Astrocyte (in vitro differentiated cells and primary cell): ENCODE measurements at regions not wholly inside any gene's neighbourhood (a gene's known extent, or its start where the extent isn't known, plus 50 kb on each side); places are given as distances from the start of the nearest gene placed in this dataset.

Experiments used
- DNase-seq: peaks from one replicate; pipeline ENCODE4 v3.0.0-alpha.2; 2010; ENCODE audit warnings: low read depth
- FAIRE-seq: peaks from 2 replicates; lab custom pipeline; 2011; peaks lifted over from hg19 to GRCh38; lab: Jason Lieb, UNC
- H2AFZ ChIP-seq: 2 replicates; pipeline ENCODE4 v1.6.0; 2012; ENCODE audit warnings: low read depth, low read length, inconsistent platforms
- H3K27ac ChIP-seq: 2 replicates; pipeline ENCODE4 v1.5.1; 2011; ENCODE audit warnings: low read depth, low read length, inconsistent platforms
- H3K27me3 ChIP-seq: 2 replicates; pipeline ENCODE4 v1.6.0; 2011; ENCODE audit warnings: low read length, inconsistent platforms; ENCODE audit not compliant: insufficient read depth
- H3K36me3 ChIP-seq: 2 replicates; pipeline ENCODE4 v1.5.1; 2011; ENCODE audit warnings: low read length, inconsistent platforms; ENCODE audit not compliant: insufficient read depth
- H3K4me1 ChIP-seq: 2 replicates; pipeline ENCODE4 v1.5.1; 2011; ENCODE audit warnings: low read length, inconsistent platforms; ENCODE audit not compliant: insufficient read depth
- H3K4me2 ChIP-seq: 2 replicates; pipeline ENCODE4 v1.6.0; 2012; ENCODE audit warnings: low read length, inconsistent platforms
- H3K4me3 ChIP-seq: 2 replicates; pipeline ENCODE4 v1.5.1; 2011; ENCODE audit warnings: low read depth, mild to moderate bottlenecking, low read length, inconsistent platforms; ENCODE audit not compliant: insufficient read depth
- H3K79me2 ChIP-seq: 2 replicates; pipeline ENCODE4 v1.6.0; 2012; ENCODE audit warnings: mild to moderate bottlenecking, low read length, inconsistent platforms; ENCODE audit not compliant: insufficient read depth
- H3K9ac ChIP-seq: 2 replicates; pipeline ENCODE4 v1.6.0; 2012; ENCODE audit warnings: mild to moderate bottlenecking, low read length, inconsistent platforms
- H3K9me3 ChIP-seq: 2 replicates; pipeline ENCODE4 v1.5.1; 2012; ENCODE audit warnings: low read depth, mild to moderate bottlenecking, low read length, inconsistent platforms; ENCODE audit not compliant: insufficient read depth
- H4K20me1 ChIP-seq: 2 replicates; pipeline ENCODE4 v1.6.0; 2012; ENCODE audit warnings: low read length, inconsistent platforms; ENCODE audit not compliant: insufficient read depth
- H3K27ac Mint-ChIP-seq: one replicate; pipeline ENCODE4 v1.8.0; 2021; ENCODE audit warnings: mild to moderate bottlenecking, mixed read lengths; ENCODE audit not compliant: unreplicated experiment
- H3K27me3 Mint-ChIP-seq: one replicate; pipeline ENCODE4 v1.8.0; 2021; ENCODE audit warnings: low read depth, mixed read lengths; ENCODE audit not compliant: unreplicated experiment
- H3K36me3 Mint-ChIP-seq: one replicate; pipeline ENCODE4 v1.8.0; 2021; ENCODE audit warnings: low read depth, mixed read lengths; ENCODE audit not compliant: unreplicated experiment
- H3K4me1 Mint-ChIP-seq: one replicate; pipeline ENCODE4 v1.8.0; 2021; ENCODE audit warnings: low read depth, mixed read lengths; ENCODE audit not compliant: unreplicated experiment
- H3K4me3 Mint-ChIP-seq: one replicate; pipeline ENCODE4 v1.8.0; 2021; ENCODE audit warnings: mild to moderate bottlenecking, moderate library complexity, mixed read lengths; ENCODE audit not compliant: unreplicated experiment
- H3K9me3 Mint-ChIP-seq: one replicate; pipeline ENCODE4 v1.8.0; 2021; ENCODE audit warnings: mild to moderate bottlenecking, mixed read lengths; ENCODE audit not compliant: unreplicated experiment
- EZH2 ChIP-seq: IDR thresholded peaks from 2 replicates; pipeline ENCODE4 v1.6.1; 2012; ENCODE audit warnings: mild to moderate bottlenecking, low read length, inconsistent platforms; ENCODE audit not compliant: insufficient read depth
- TF ChIP-seq, protein P1 (sequence below): IDR thresholded peaks from 2 replicates; pipeline ENCODE4 v1.5.1; 2011; ENCODE audit warnings: low read depth, mild to moderate bottlenecking, inconsistent platforms, low read length, moderate library complexity; ENCODE audit not compliant: insufficient read depth

DNA sequence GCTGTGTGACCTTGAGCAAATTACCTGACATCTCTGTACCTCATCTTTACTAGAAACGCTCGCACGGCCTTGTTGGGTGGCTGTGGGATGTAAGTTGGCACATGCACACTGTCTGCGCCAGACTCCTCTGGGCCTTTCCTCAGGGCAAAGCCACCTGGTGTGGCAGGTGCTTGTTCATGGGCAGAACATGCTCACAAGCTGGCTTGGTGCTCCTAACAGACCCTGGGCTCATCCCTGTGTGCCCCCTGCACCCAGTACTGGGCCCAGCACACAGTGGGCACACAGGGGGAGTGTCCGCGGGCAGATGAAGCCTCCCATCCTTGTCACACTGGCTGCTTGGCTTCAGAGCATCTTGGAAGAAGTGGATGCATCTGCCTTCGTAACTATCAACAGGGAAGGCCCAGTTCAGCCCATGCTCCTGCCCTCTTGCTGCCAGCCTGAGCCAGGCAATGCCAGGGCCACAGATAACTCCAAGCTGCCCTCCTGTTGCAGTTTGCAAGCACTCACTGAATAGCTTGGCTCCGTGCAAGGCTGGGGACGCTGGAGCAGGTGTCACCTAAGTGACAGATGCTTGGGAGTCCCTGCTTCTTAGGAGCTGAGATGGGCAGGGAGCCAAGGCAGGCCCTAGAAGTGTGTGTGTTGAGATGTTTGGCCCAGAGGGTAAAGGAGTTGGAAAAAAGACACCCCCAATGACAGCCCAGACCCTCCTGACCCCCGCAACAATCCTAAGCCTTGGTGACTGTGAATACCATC, 123.9 kb downstream of the TUBA3C start:
- Histone ChIP-seq H3K36me3 (no peaks in the 10 kb centered on the region), H3K79me2 (no peaks in the 10 kb centered on the region), H3K4me3 (no peak overlapping the region), H3K4me2 (no peak overlapping the region), H2AFZ (no peak overlapping the region), H3K4me1 (no peaks in the 10 kb centered on the region), H3K9ac (no peak overlapping the region), H3K9me3 (peaks cover 40% of the 10 kb centered on the region), H3K27me3 (no peaks in the 10 kb centered on the region), H3K27ac (no peak overlapping the region), H4K20me1 (no peaks in the 10 kb centered on the region)
- no peaks in the 10 kb centered on the region for H3K4me1 Mint-ChIP-seq
- no peaks in the 10 kb centered on the region for H3K27me3 Mint-ChIP-seq
- TF ChIP-seq EZH2: no peak
- TF ChIP-seq, protein P1, sequence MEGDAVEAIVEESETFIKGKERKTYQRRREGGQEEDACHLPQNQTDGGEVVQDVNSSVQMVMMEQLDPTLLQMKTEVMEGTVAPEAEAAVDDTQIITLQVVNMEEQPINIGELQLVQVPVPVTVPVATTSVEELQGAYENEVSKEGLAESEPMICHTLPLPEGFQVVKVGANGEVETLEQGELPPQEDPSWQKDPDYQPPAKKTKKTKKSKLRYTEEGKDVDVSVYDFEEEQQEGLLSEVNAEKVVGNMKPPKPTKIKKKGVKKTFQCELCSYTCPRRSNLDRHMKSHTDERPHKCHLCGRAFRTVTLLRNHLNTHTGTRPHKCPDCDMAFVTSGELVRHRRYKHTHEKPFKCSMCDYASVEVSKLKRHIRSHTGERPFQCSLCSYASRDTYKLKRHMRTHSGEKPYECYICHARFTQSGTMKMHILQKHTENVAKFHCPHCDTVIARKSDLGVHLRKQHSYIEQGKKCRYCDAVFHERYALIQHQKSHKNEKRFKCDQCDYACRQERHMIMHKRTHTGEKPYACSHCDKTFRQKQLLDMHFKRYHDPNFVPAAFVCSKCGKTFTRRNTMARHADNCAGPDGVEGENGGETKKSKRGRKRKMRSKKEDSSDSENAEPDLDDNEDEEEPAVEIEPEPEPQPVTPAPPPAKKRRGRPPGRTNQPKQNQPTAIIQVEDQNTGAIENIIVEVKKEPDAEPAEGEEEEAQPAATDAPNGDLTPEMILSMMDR: no peak
- H3K27ac Mint-ChIP-seq: no peak overlapping the region
- no peak for DNase-seq
- FAIRE-seq: no peak
- H3K36me3 Mint-ChIP-seq: no peaks in the 10 kb centered on the region
- H3K9me3 Mint-ChIP-seq: peaks cover 16% of the 10 kb centered on the region
- no peak overlapping the region for H3K4me3 Mint-ChIP-seq

DNA sequence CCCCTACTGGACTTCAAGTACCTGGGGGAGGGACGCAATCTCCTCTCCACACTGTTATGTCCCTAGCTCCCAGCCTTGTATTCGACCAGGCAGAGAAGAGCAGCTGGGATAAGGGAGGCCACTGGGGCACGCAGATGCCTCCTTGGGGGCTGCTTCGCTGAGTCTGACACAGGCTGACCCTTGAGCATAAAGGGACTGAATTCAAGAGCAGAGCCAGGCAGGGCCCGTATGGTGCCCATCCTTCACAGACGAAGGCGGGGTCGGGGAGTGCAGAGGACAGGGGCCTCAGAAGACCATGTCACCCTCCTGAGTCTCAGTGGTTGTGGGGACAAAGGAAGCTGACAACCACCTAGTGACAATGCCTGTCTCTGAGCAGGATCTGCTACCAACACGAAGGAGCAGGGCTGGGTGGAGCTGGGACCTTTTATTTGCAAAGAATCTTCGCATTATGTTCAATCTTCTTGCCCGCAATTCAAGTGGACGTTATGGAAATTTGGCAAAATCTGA, 124.6 kb downstream of the TUBA3C start:
- Histone ChIP-seq H3K4me1 (no peaks in the 10 kb centered on the region), H3K9me3 (peaks cover 43% of the 10 kb centered on the region), H3K27ac (no peak overlapping the region), H3K4me2 (no peak overlapping the region), H3K27me3 (no peaks in the 10 kb centered on the region), H4K20me1 (no peaks in the 10 kb centered on the region), H2AFZ (no peak overlapping the region), H3K36me3 (no peaks in the 10 kb centered on the region), H3K9ac (no peak overlapping the region), H3K79me2 (no peaks in the 10 kb centered on the region), H3K4me3 (no peak overlapping the region)
- Mint-ChIP-seq H3K4me3 (no peak overlapping the region), H3K27ac (no peak overlapping the region), H3K9me3 (peaks cover 20% of the 10 kb centered on the region), H3K4me1 (no peaks in the 10 kb centered on the region), H3K27me3 (no peaks in the 10 kb centered on the region), H3K36me3 (no peaks in the 10 kb centered on the region)
- TF ChIP-seq EZH2: no peak
- TF ChIP-seq, protein P1: no peak
- FAIRE-seq (no peak), DNase-seq (no peak)

DNA sequence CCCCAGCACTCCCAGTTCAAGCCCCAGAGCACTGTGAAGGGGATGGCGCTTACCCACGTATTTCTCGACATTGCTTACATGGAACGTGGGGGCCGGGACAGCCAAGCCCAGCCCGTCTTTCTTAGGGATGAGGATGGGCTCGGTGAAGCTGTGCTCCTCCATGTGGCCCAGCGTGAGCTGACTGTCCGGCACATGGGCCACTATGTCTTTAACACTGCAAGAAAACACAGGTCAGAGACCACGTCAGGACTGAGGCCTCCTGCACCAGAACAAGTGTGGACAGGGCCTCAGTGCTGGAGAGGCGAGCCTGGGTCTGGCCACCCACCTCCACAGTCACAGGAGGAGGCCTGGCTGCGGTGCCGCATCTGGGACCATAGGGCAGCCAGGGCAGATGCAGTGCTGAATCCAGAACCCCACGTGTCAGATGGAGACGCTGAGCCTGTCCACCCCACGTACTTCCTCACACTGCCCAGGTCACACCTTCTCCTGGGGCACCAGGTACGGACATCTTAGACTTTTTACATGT, 125.2 kb downstream of the TUBA3C start:
- Histone ChIP-seq H3K9me3 (peaks cover 46% of the 10 kb centered on the region), H3K4me3 (no peak overlapping the region), H2AFZ (no peak overlapping the region), H3K36me3 (no peaks in the 10 kb centered on the region), H3K4me1 (no peaks in the 10 kb centered on the region), H4K20me1 (no peaks in the 10 kb centered on the region), H3K9ac (no peak overlapping the region), H3K27me3 (no peaks in the 10 kb centered on the region), H3K79me2 (no peaks in the 10 kb centered on the region), H3K4me2 (no peak overlapping the region), H3K27ac (no peak overlapping the region)
- TF ChIP-seq, protein P1: no peak
- no peak for TF ChIP-seq EZH2
- Mint-ChIP-seq H3K4me1 (no peaks in the 10 kb centered on the region), H3K27ac (no peak overlapping the region), H3K36me3 (no peaks in the 10 kb centered on the region), H3K27me3 (no peaks in the 10 kb centered on the region), H3K4me3 (no peak overlapping the region), H3K9me3 (peaks cover 23% of the 10 kb centered on the region)
- FAIRE-seq (no peak), DNase-seq (no peak)
